COLO829 (cell line): ENCODE measurements at regions not wholly inside any gene's neighbourhood (a gene's known extent, or its start where the extent isn't known, plus 50 kb on each side); places are given as distances from the start of the nearest gene placed in this dataset.
"Not testable (repeated sequence)": the region's sequence is repeated elsewhere in the genome, so short reads cannot be mapped to it uniquely, and the experiment has no call there.

Experiments
- DNase-seq: peaks from one replicate; pipeline ENCODE4 v3.0.0; 2012; ENCODE audit warnings: low spot score

- DNase-seq: not testable (repeated sequence)
Measured at GRCh38 chr9:65566018-65566417, 109.7 kb upstream of the ZNG1E start.

DNA sequence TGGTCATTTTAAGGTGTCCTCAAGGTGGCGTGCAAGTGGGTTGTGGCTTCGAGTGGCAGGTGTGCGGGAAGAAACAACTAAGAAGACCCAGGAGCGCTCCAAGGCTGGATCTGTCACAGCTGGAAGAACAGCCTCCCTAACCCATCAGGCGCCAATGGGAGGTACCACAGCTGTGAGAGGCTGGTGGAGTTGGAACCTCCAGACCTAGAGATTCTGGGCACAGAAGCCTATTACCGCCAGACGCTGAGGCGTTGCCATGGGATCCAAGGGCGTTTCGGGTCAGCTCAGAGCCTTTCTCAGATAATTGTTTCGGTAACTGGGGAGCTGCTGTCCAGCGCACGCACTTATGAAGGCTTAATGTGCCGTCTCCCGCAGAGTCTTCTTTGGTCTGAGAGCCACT, 156.7 kb upstream of the ZNG1E start:
- not testable (repeated sequence) for DNase-seq

DNA sequence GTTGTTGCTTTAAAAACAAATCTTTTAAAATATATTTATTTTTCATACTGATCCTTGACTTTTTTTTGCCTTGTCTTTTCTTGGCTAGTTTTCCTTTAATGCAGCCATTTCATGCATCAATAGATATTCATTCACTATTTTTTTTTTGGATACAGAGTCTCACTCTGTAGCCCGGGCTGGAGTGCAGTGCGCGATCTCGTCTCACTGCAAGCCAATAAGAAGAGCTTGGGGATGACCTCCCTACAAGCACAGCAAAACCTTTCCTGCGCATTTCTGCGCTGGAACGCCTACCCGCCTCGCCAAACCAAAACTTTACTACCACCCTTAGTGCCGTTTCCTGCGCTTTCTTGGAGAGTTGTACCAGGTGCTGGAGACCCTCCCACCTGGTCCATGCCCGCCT, 161.3 kb upstream of the ZNG1E start:
- not testable (repeated sequence) for DNase-seq

- DNase-seq: not testable (repeated sequence)
Measured at GRCh38 chr9:65507897-65508296, 167.8 kb upstream of the ZNG1E start.

- not testable (repeated sequence) for DNase-seq
Measured at GRCh38 chr9:65504686-65505085, 171.0 kb upstream of the ZNG1E start.

GRCh38 chr9:65503696-65504095, 172.0 kb upstream of the ZNG1E start:
- DNase-seq: not testable (repeated sequence)

GRCh38 chr9:65482890-65483289, 192.8 kb upstream of the ZNG1E start:
- not testable (repeated sequence) for DNase-seq

- not testable (repeated sequence) for DNase-seq
Measured at GRCh38 chr9:65481291-65481690, 194.4 kb upstream of the ZNG1E start.

DNA sequence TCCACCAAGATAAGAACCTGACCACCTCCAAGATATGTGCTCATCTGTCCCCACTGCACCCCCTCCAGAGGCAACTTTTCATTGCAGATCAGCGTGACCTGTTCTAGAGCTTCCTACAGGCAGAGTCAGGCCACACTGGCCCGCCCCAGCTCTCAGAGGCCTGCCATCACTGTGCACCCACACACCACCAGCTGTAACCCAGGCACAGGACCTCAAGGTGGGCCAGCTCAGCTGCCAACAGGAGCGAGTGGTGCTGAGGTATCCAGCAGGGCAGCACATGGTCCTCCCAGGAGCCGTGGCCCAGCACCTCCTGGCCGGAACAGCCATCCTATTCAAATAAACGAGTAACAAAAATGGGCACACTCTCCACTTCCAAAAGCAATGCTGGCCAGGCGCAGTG, 189.9 kb upstream of the FOXD4L5 start:
- DNase-seq: not testable (repeated sequence)

GRCh38 chr9:65473059-65473822, 188.2 kb upstream of the FOXD4L5 start:
- not testable (repeated sequence) for DNase-seq

DNA sequence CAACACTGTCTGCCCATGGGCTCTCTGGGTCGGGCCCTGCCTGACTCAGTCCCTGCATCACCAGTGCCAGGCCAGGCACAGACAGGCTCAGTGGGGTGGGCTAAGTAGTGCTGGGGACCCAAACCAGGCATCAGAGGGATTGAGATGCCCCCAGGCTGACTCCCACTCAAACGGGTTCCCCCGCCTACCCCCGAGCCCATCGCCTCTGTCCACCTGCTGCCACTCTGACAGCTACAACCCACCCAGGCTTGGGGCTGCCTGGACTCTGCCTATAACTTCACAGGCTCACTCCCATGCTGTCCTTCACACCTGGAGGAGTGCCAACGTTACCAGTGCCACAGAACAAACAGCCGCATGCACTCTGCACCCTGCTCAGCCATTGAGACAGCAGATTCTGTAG, 186.1 kb upstream of the FOXD4L5 start:
- not testable (repeated sequence) for DNase-seq

GRCh38 chr9:65466911-65467734, 182.1 kb upstream of the FOXD4L5 start:
- DNase-seq: not testable (repeated sequence)

DNA sequence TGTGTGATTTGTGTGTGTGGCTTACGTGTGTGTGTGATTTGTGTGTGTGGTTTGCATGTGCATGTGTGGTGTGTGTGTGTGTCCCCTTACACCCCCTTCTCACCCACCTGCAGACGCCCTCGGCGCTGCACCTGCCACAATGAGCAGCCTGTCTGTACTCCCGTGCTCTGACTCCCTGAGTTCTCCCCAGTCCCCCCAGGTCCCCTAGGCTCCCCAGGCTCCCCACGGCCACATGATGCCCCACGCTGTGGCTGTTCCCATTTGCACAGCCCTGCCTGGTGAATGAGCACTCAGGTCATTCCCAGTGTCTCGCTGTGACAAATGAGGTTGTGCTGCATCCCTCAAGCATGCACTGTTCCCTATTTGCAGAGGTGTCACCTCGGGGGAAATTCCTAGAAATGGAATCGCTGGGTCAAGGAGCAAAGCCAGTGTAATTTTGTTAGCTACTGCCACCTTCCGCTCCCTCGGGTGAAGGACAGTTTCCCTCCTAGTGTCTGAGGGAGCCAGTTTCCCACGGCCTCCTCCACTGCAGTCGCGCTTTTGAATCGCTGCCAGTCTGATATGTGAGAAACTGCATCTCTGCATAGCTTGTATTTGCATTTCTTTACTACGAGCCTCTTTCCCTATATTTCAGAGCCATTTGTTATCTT, 180.4 kb upstream of the FOXD4L5 start:
- not testable (repeated sequence) for DNase-seq

DNA sequence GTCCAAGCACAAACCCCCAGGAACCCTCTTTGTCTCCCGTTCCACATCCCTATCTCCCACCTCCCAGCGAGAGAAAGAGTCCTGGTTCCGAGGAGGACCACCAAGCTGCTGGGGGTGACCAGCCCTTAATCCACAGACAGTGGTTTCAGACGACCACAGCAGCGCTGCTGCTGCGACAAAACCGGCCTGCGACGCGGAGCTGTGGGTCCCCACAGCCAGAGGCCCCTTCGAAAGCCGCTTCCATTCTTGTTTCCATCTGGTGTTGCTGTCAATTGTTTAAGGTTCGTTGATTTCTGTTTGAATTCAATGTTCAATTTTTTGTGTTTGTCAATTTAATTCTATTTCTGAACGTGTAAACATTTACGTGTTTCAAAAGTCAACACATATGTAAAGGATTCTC, 177.5 kb upstream of the FOXD4L5 start:
- DNase-seq: not testable (repeated sequence)

DNA sequence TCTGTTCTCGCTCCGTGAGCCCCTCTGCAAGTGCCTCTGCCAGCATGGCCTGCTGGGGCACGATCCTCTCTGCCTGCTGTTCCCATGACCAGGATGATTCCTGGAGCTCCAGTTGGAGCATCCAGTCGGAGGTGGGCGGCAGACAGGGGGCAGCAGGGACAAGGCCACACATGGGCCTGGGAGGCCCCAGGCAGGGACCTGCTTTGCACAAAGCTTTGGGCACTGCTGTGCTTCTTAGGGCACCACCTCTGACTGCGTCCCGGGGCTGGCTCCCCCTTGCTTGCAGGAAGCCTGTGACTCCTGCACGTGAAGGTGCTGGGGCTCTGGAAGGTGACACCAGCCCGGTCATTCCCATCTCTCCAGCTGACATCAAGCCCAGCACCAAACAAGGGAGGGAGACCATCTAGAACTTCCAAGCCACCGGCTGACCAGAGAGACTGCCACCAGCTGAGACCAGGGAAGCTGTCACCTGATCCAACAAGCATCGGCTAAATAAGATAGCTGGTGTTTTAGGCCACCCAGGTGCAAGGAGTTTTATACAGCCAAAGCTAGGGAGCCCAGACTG, 174.8 kb upstream of the FOXD4L5 start:
- DNase-seq: no peak

DNA sequence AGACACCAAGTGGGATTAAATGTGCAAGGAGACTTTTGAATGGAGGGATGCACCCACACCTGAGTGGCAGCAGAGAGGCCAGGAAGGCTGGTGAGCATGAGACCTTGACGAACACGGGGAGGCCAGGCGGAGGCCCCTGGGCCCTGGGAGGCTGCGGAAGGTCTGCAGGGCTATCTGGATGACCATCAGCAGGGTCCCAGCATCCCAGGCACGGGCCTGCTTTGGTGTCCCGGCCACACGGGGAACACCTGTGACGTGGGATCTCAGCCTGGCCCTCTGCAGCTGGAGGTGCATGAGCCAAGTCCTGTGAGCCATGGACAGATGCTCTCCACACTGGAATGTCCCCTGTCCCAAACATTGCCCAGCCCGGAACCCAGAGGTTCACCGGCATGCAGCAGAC, 174.0 kb upstream of the FOXD4L5 start:
- DNase-seq: no peak

DNA sequence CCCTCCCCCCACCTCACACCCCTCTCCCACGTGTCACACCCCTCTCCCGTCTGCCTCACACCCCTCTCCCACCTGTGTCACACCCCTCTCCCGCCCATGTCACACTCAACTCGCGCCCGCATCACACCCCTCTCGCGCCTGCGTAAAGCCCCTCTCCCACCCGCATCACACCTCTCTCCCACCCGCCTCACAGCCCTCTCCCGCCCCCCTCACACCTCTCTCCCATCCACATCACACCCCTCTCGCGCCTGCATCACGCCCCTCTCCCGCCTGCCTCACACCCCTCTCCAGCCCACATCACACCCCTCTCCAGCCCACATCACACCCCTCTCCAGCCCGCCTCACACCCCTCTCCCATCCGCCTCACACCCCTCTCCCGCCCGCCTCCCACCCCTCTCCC, 173.5 kb upstream of the FOXD4L5 start:
- no peak for DNase-seq

- not testable (repeated sequence) for DNase-seq
Measured at GRCh38 chr9:65456991-65457390, 172.0 kb upstream of the FOXD4L5 start.

- not testable (repeated sequence) for DNase-seq
Measured at GRCh38 chr9:65455751-65456647, 171.0 kb upstream of the FOXD4L5 start.

GRCh38 chr9:65455136-65455535, 170.1 kb upstream of the FOXD4L5 start:
- DNase-seq: not testable (repeated sequence)

GRCh38 chr9:65454666-65455065, 169.7 kb upstream of the FOXD4L5 start:
- not testable (repeated sequence) for DNase-seq
